ENCODE measurements at regions not wholly inside any gene's neighbourhood (a gene's known extent, or its start where the extent isn't known, plus 50 kb on each side); places are given as distances from the start of the nearest gene placed in this dataset.

GRCh38 chr12:91863702-91864101 is 281.9 kb downstream of the BTG1 start:
- in situ Hi-C loops (cut with MboI; ENCODE audit: low sequenced_read_pairs), result no loop called here

- in situ Hi-C loops (cut with MboI; ENCODE audit: low sequenced_read_pairs), result no loop called here
Measured at GRCh38 chr12:91861554-91861953, 284.1 kb downstream of the BTG1 start.

- in situ Hi-C loops (cut with MboI; ENCODE audit: low sequenced_read_pairs), result no loop called here
Measured at GRCh38 chr12:91859347-91859746, 286.3 kb downstream of the BTG1 start.

GRCh38 chr12:91857813-91858542 is 287.7 kb downstream of the BTG1 start:
- in situ Hi-C loops (cut with MboI; ENCODE audit: low sequenced_read_pairs), result no loop called here

- in situ Hi-C loops (cut with MboI; ENCODE audit: low sequenced_read_pairs), result no loop called here
Measured at GRCh38 chr12:91854725-91855124, 290.9 kb downstream of the BTG1 start.

GRCh38 chr12:91853350-91854127 is 292.1 kb downstream of the BTG1 start:
- in situ Hi-C loops (cut with MboI; ENCODE audit: low sequenced_read_pairs), result no loop called here

- in situ Hi-C loops (cut with MboI; ENCODE audit: low sequenced_read_pairs), result no loop called here
Measured at GRCh38 chr12:91852634-91853033, 293.0 kb downstream of the BTG1 start.

- in situ Hi-C loops (cut with MboI; ENCODE audit: low sequenced_read_pairs), result no loop called here
Measured at GRCh38 chr12:91851741-91852477, 293.7 kb downstream of the BTG1 start.

GRCh38 chr12:91846466-91847055 is 299.1 kb downstream of the BTG1 start:
- in situ Hi-C loops (cut with MboI; ENCODE audit: low sequenced_read_pairs), result no loop called here

GRCh38 chr12:91845365-91845764 is 300.3 kb downstream of the BTG1 start:
- in situ Hi-C loops (cut with MboI; ENCODE audit: low sequenced_read_pairs), result no loop called here

GRCh38 chr12:91841822-91842221 is 303.8 kb downstream of the BTG1 start:
- in situ Hi-C loops (cut with MboI; ENCODE audit: low sequenced_read_pairs), result no loop called here

- in situ Hi-C loops (cut with MboI; ENCODE audit: low sequenced_read_pairs), result no loop called here
Measured at GRCh38 chr12:91836696-91837095, 308.9 kb downstream of the BTG1 start.

GRCh38 chr12:91836264-91836663 is 309.4 kb downstream of the BTG1 start:
- in situ Hi-C loops (cut with MboI; ENCODE audit: low sequenced_read_pairs), result no loop called here

- in situ Hi-C loops (cut with MboI; ENCODE audit: low sequenced_read_pairs), result no loop called here
Measured at GRCh38 chr12:91835693-91836092, 310.0 kb downstream of the BTG1 start.

GRCh38 chr12:91833780-91834359 is 311.8 kb downstream of the BTG1 start:
- in situ Hi-C loops (cut with MboI; ENCODE audit: low sequenced_read_pairs), result no loop called here

GRCh38 chr12:91825999-91826398 is 319.6 kb downstream of the BTG1 start:
- in situ Hi-C loops (cut with MboI; ENCODE audit: low sequenced_read_pairs), result no loop called here

GRCh38 chr12:91824991-91825390 is 320.7 kb downstream of the BTG1 start:
- in situ Hi-C loops (cut with MboI; ENCODE audit: low sequenced_read_pairs), result no loop called here

GRCh38 chr12:91819132-91819447 is 326.6 kb downstream of the BTG1 start:
- in situ Hi-C loops (cut with MboI; ENCODE audit: low sequenced_read_pairs), result no loop called here

- in situ Hi-C loops (cut with MboI; ENCODE audit: low sequenced_read_pairs), result no loop called here
Measured at GRCh38 chr12:91818227-91819131, 327.2 kb downstream of the BTG1 start.

GRCh38 chr12:91817517-91817916 is 328.1 kb downstream of the BTG1 start:
- in situ Hi-C loops (cut with MboI; ENCODE audit: low sequenced_read_pairs), result no loop called here

Measured in HL-60/S4 (cell line).